GM23248 (cell line): ENCODE measurements at regions not wholly inside any gene's neighbourhood (a gene's known extent, or its start where the extent isn't known, plus 50 kb on each side); places are given as distances from the start of the nearest gene placed in this dataset.

ENCODE experiments used
- EZH2 ChIP-seq: fragments of 200-600 bp; sonication (generic); IDR thresholded peaks from 2 replicates; pipeline ENCODE4 v1.6.1; 2018; ENCODE audit warnings: antibody characterized with exemption, mild to moderate bottlenecking; ENCODE audit not compliant: insufficient read depth, poor library complexity, severe bottlenecking
- EZH2phosphoT487 ChIP-seq: fragments of 200-600 bp; sonication (generic); IDR thresholded peaks from 2 replicates; pipeline ENCODE4 v1.6.1; 2018; ENCODE audit warnings: antibody characterized with exemption, moderate library complexity, mild to moderate bottlenecking, low read depth; ENCODE audit not compliant: insufficient read depth

DNA sequence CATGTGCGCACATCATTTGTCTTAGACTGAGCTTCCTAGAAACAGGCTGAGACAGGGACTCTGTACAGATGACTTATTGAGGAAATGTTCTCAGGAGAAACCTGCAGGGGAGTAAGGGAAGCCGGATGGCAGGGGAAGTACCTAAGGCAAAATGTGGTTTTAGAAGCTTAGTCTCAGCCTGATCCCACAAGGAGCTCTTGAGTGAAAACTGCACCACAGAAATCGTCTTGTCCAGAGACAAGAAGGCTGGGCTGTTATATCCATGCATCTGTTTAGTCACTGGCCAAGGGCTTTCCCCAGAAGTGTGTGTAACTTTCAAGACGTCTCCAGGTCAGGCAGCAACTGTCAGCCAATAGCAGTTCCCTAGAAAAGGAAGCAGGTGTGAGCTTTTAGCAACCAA lies 86.0 kb downstream of the FUNDC1 start:
- no peak for TF ChIP-seq EZH2
- no peak for TF ChIP-seq EZH2phosphoT487
